MM.1S (cell line): ENCODE measurements at regions not wholly inside any gene's neighbourhood (a gene's known extent, or its start where the extent isn't known, plus 50 kb on each side); places are given as distances from the start of the nearest gene placed in this dataset.

ENCODE experiments used
- CTCF ChIP-seq: fragments of 300-600 bp; sonication (generic); IDR thresholded peaks from 2 replicates; pipeline ENCODE4 v1.5.1; 2016; ENCODE audit warnings: antibody characterized with exemption, low read length, mixed read lengths
- EZH2 ChIP-seq: fragments of 300-600 bp; sonication (generic); optimal IDR thresholded peaks from 2 replicates; pipeline ENCODE3; 2017; ENCODE audit warnings: low read depth, mild to moderate bottlenecking, antibody characterized with exemption, low read length, mixed read lengths
- EZH2phosphoT487 ChIP-seq: fragments of 300-600 bp; sonication (generic); IDR thresholded peaks from 2 replicates; pipeline ENCODE4 v1.6.1; 2018; ENCODE audit warnings: antibody characterized with exemption, low read length

- no peak for TF ChIP-seq EZH2phosphoT487
- TF ChIP-seq CTCF, result no peak
- no peak for TF ChIP-seq EZH2
Observed at GRCh38 chr12:58434726-58435125, 485.6 kb downstream of the LRIG3 start.
